ENCODE measurements at regions not wholly inside any gene's neighbourhood (a gene's known extent, or its start where the extent isn't known, plus 50 kb on each side); places are given as distances from the start of the nearest gene placed in this dataset.

DNA sequence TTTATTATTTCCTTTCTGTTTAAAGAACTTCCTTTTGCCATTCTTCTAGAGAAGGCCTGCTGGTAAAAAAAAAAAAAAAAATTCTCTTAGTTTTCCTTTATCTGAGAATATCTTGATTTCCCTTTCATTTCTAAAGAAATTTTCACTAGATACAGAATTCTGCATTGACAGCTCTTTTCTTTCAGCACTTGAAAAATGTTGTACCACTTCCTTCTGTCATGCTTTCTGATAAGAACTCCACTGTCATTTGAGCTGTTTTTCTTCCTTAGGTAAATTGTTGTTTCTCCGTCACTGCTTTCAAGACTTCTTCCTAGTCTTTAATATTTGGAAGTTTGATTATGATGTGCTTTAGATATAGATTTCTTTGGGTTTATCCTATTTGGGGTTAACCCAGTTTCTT is 113.6 kb upstream of the BTG1 start:
- WGBS, 2 donors, result 71 to 83% methylated on average over 1 of the region's 1 CpG
- Histone ChIP-seq H3K4me1 (no peaks in the 10 kb centered on the region), H3K9me3 (no peaks in the 10 kb centered on the region), H3K36me3 (no peaks in the 10 kb centered on the region), H3K4me3 (replicated peaks in 1 of 3) (no peak overlapping the region), H3K27me3 (no peaks in the 10 kb centered on the region), H3K27ac (no peak overlapping the region)
- DNase-seq, result no peak
- no peak for TF ChIP-seq POLR2A (IDR thresholded peaks at IDR 0.05)
- no peak for TF ChIP-seq CTCF (IDR thresholded peaks at IDR 0.05)
- intact Hi-C loops (cut with DNase I), result no loop called here

DNA sequence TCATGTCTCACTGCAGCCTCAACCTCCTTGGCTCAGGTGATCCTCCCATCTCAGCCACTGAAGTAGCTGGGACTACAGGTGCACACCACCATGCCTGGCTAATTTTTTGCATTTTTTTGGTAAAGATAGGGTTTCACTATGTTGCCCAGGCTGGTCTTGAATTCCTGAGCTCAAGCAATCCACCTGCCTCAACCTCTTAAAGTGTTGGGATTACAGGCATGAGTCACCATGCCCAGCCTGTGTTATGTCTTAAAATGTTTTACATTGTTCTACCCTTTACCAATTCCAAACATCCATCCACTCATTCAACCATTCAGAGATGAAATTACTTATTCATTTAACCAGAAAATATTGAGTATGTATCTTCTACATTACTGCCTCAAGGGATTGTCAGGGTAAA is 111.6 kb upstream of the BTG1 start:
- Histone ChIP-seq H3K4me1 (no peaks in the 10 kb centered on the region), H3K27ac (no peak overlapping the region), H3K27me3 (no peaks in the 10 kb centered on the region), H3K4me3 (replicated peaks in 1 of 3) (no peak overlapping the region), H3K36me3 (no peaks in the 10 kb centered on the region), H3K9me3 (no peaks in the 10 kb centered on the region)
- DNase-seq, result no peak
- TF ChIP-seq CTCF (IDR thresholded peaks at IDR 0.05) (no peak), POLR2A (IDR thresholded peaks at IDR 0.05) (no peak)
- intact Hi-C loops (cut with DNase I), result no loop called here

DNA sequence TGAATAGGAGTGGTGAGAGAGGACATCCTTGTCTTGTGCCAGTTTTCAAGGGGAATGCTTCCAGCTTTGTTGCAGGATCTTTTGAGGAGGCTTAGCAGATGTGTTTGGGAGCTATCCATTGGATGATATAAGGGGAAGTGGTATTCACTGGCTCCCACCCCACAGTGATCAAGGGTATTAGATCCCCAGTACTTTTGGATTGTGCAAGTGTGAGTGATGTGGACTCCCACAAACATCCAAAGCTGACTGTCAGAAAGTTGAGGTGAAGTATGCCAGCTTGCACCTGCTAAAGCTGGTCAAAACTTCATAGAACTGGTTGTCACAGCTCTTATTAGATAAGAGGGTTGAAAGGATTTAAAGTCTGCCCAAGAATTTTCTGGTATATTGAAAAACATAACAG is 110.1 kb upstream of the BTG1 start:
- DNase-seq, result no peak
- no peaks in the 10 kb centered on the region for H3K9me3 ChIP-seq
- TF ChIP-seq CTCF (IDR thresholded peaks at IDR 0.05) (no peak), POLR2A (IDR thresholded peaks at IDR 0.05) (no peak)
- H3K36me3 ChIP-seq, result no peaks in the 10 kb centered on the region
- H3K27ac ChIP-seq, result no peak overlapping the region
- intact Hi-C loops (cut with DNase I), result no loop called here
- H3K27me3 ChIP-seq, result no peaks in the 10 kb centered on the region
- no peak overlapping the region for H3K4me3 ChIP-seq (replicated peaks in 1 of 3)
- H3K4me1 ChIP-seq, result no peaks in the 10 kb centered on the region

DNA sequence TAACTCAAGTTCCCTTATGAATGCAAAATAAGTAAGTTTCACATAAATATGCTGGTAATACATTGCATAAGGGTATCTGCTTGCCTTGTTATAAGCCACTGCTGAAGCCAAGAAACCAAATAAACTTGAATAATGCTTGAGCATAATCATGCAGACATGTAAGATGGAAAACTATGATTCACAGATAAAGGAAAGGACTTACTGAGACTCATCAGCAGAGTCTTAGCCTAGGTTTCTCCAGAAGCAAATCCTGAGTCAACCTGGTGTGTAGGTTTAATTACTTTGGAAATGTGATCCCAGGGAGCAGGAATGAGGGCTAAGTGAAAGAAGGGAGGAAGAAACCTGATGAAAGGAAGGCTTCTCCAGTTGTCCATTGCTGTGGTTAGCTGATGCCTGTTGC is 107.7 kb upstream of the BTG1 start:
- no peaks in the 10 kb centered on the region for H3K9me3 ChIP-seq
- TF ChIP-seq POLR2A (IDR thresholded peaks at IDR 0.05), result no peak
- no peak for TF ChIP-seq CTCF (IDR thresholded peaks at IDR 0.05)
- no peaks in the 10 kb centered on the region for H3K4me1 ChIP-seq
- H3K36me3 ChIP-seq, result no peaks in the 10 kb centered on the region
- intact Hi-C loops (cut with DNase I), result no loop called here
- H3K27me3 ChIP-seq, result no peaks in the 10 kb centered on the region
- no peak overlapping the region for H3K27ac ChIP-seq
- no peak overlapping the region for H3K4me3 ChIP-seq (replicated peaks in 1 of 3)
- no peak for DNase-seq

- Histone ChIP-seq H3K4me1 (no peaks in the 10 kb centered on the region), H3K9me3 (no peaks in the 10 kb centered on the region), H3K27me3 (no peaks in the 10 kb centered on the region), H3K4me3 (replicated peaks in 1 of 3) (no peak overlapping the region), H3K27ac (no peak overlapping the region), H3K36me3 (no peaks in the 10 kb centered on the region)
- WGBS, 2 donors, result 78 to 88% methylated on average over 2 of the region's 2 CpGs
- no peak for DNase-seq
- TF ChIP-seq POLR2A (IDR thresholded peaks at IDR 0.05), result no peak
- TF ChIP-seq CTCF (IDR thresholded peaks at IDR 0.05), result no peak
- intact Hi-C loops (cut with DNase I), result no loop called here
These were observed 103.3 kb upstream of the BTG1 start for GRCh38 chr12:92248977-92249376.

Data from thyroid gland (tissue), 4 donors.